ENCODE measurements at regions not wholly inside any gene's neighbourhood (a gene's known extent, or its start where the extent isn't known, plus 50 kb on each side); places are given as distances from the start of the nearest gene placed in this dataset.
"Not testable (repeated sequence)": the region's sequence is repeated elsewhere in the genome, so short reads cannot be mapped to it uniquely, and the experiment has no call there.

- no peak for DNase-seq
Measured at GRCh38 chr2:7552825-7553570, 635.8 kb downstream of the RNF144A start.

GRCh38 chr2:7555260-7555659, 638.0 kb downstream of the RNF144A start:
- DNase-seq, result no peak

GRCh38 chr2:7557376-7557775, 640.2 kb downstream of the RNF144A start:
- DNase-seq, result no peak

- DNase-seq, result no peak
Measured at GRCh38 chr2:7559791-7560190, 642.6 kb downstream of the RNF144A start.

GRCh38 chr2:7566382-7566881, 649.2 kb downstream of the RNF144A start:
- no peak for DNase-seq

- not testable (repeated sequence) for DNase-seq
Measured at GRCh38 chr2:7567116-7567515, 649.9 kb downstream of the RNF144A start.

- DNase-seq, result no peak
Measured at GRCh38 chr2:7567646-7568045, 650.4 kb downstream of the RNF144A start.

GRCh38 chr2:7570247-7570646, 653.0 kb downstream of the RNF144A start:
- no peak for DNase-seq

- no peak for DNase-seq
Measured at GRCh38 chr2:7571701-7572100, 654.5 kb downstream of the RNF144A start.

- no peak for DNase-seq
Measured at GRCh38 chr2:7572450-7572849, 655.2 kb downstream of the RNF144A start.

GRCh38 chr2:7573166-7573825, 656.1 kb downstream of the RNF144A start:
- no peak for DNase-seq

- DNase-seq, result no peak
Measured at GRCh38 chr2:7574385-7574784, 657.2 kb downstream of the RNF144A start.

- no peak for DNase-seq
Measured at GRCh38 chr2:7577769-7578168, 660.6 kb downstream of the RNF144A start.

GRCh38 chr2:7584017-7584416, 666.8 kb downstream of the RNF144A start:
- no peak for DNase-seq

- DNase-seq, result no peak
Measured at GRCh38 chr2:7586898-7587297, 669.7 kb downstream of the RNF144A start.

GRCh38 chr2:7588295-7588694, 671.1 kb downstream of the RNF144A start:
- no peak for DNase-seq

GRCh38 chr2:7592618-7593140, 675.5 kb downstream of the RNF144A start:
- no peak for DNase-seq

GRCh38 chr2:7593360-7593759, 676.1 kb downstream of the RNF144A start:
- DNase-seq, result no peak

GRCh38 chr2:7594211-7594610, 677.0 kb downstream of the RNF144A start:
- DNase-seq, result no peak

GRCh38 chr2:7595206-7595605, 678.0 kb downstream of the RNF144A start:
- no peak for DNase-seq

GRCh38 chr2:7598402-7598801, 681.2 kb downstream of the RNF144A start:
- no peak for DNase-seq

GRCh38 chr2:7599462-7600258, 682.4 kb downstream of the RNF144A start:
- DNase-seq, result no peak

- DNase-seq, result no peak
Measured at GRCh38 chr2:7601990-7602389, 684.8 kb downstream of the RNF144A start.
